Thyroid gland (tissue), 4 donors: ENCODE measurements at regions not wholly inside any gene's neighbourhood (a gene's known extent, or its start where the extent isn't known, plus 50 kb on each side); places are given as distances from the start of the nearest gene placed in this dataset.

Experiments
- DNase-seq, 2 donors: peaks; one replicate each; pipeline ENCODE4 v3.0.0-alpha.2; 2019
- H3K27ac ChIP-seq, 3 donors: fragments of 200-600 bp; sonication (generic); 1 replicate in 2 of 3; 2 replicates in 1 of 3; pipeline ENCODE4 v1.5.1; 2016 to 2019; ENCODE audit warnings: mild to moderate bottlenecking in 1 of 3, moderate library complexity in 1 of 3
- H3K27me3 ChIP-seq: fragments of 200-600 bp; sonication (generic); one replicate; pipeline ENCODE4 v1.5.1; 2019
- H3K36me3 ChIP-seq, 2 donors: fragments of 200-600 bp; sonication (generic); one replicate each; pipeline ENCODE4 v1.5.1; 2016 to 2019
- H3K4me1 ChIP-seq, 2 donors: fragments of 200-600 bp; sonication (generic); one replicate each; pipeline ENCODE4 v1.5.1; 2017 to 2019
- H3K4me3 ChIP-seq, 3 donors: fragments of 200-600 bp; sonication (generic); replicated peaks in 1 of 3; 1 replicate in 2 of 3; 2 replicates in 1 of 3; pipeline ENCODE4 v1.5.1; 2016; ENCODE audit warnings: mild to moderate bottlenecking in 1 of 3
- H3K9me3 ChIP-seq: fragments of 200-600 bp; sonication (generic); one replicate; pipeline ENCODE4 v1.5.1; 2017
- CTCF ChIP-seq, 6 experiments: fragments of 200-600 bp in 3 of 6; fragments of 450-650 bp in 3 of 6; sonication (generic) in 3 of 6; IDR thresholded peaks; one replicate each; pipeline ENCODE4 v1.5.1; 2016 to 2019; ENCODE audit warnings: antibody characterized with exemption in 6 of 6, mild to moderate bottlenecking in 2 of 6, inconsistent platforms in 1 of 6, moderate library complexity in 1 of 6
- POLR2A ChIP-seq, 2 donors: fragments of 450-650 bp; IDR thresholded peaks; one replicate each; pipeline ENCODE4 v1.6.1; 2017; ENCODE audit warnings: antibody characterized with exemption in 2 of 2, mild to moderate bottlenecking in 2 of 2, moderate library complexity in 1 of 2
- WGBS, 2 donors: methylation state at CpG; one replicate each; pipeline ENCODE4 v1.1.5; 2017; 5-methylcytosine and 5-hydroxymethylcytosine counted together
- intact Hi-C: fragments of 100-400 bp; cut with DNase I; formaldehyde crosslinking; loops from one replicate; pipeline ENCODE4 v1.15.1; 2023

- Histone ChIP-seq H3K9me3 (no peaks in the 10 kb centered on the region), H3K36me3 (no peaks in the 10 kb centered on the region), H3K4me3 (no peak overlapping the region), H3K27ac (no peak overlapping the region), H3K4me1 (peaks cover 7 to 12% of the 10 kb centered on the region in 2 donors), H3K27me3 (no peaks in the 10 kb centered on the region)
- no peak for DNase-seq
- 98 to 99% methylated on average over 5 of the region's 5 CpGs for WGBS, 2 donors
- intact Hi-C loops = no loop called here
- no peak for TF ChIP-seq CTCF (IDR thresholded peaks at IDR 0.05)
- no peak for TF ChIP-seq POLR2A (IDR thresholded peaks at IDR 0.05)
Measured at GRCh38 chr20:25140968-25141367, 54.5 kb upstream of the ENTPD6 start.

GRCh38 chr20:25142435-25142834 lies 53.1 kb upstream of the ENTPD6 start:
- DNase-seq = no peak
- Histone ChIP-seq H3K4me1 (no peaks in the 10 kb centered on the region), H3K9me3 (no peaks in the 10 kb centered on the region), H3K36me3 (no peaks in the 10 kb centered on the region), H3K27me3 (no peaks in the 10 kb centered on the region), H3K4me3 (no peak overlapping the region), H3K27ac (no peak overlapping the region)
- TF ChIP-seq CTCF (IDR thresholded peaks at IDR 0.05) (no peak), POLR2A (IDR thresholded peaks at IDR 0.05) (no peak)
- intact Hi-C loops = no loop called here
- WGBS, 2 donors = 96 to 100% methylated on average over 3 of the region's 3 CpGs

- Histone ChIP-seq H3K4me3 (no peak overlapping the region), H3K4me1 (peaks cover 19 to 22% of the 10 kb centered on the region in 2 donors), H3K27me3 (no peaks in the 10 kb centered on the region), H3K27ac (no peak overlapping the region), H3K9me3 (no peaks in the 10 kb centered on the region), H3K36me3 (no peaks in the 10 kb centered on the region)
- DNase-seq = no peak
- TF ChIP-seq POLR2A (IDR thresholded peaks at IDR 0.05) = no peak
- no peak for TF ChIP-seq CTCF (IDR thresholded peaks at IDR 0.05)
- 79% methylated on average over 7 of the region's 7 CpGs for WGBS, 2 donors
- intact Hi-C loops = no loop called here
Measured at GRCh38 chr20:25145131-25145530, 50.4 kb upstream of the ENTPD6 start.
